ENCODE measurements at regions not wholly inside any gene's neighbourhood (a gene's known extent, or its start where the extent isn't known, plus 50 kb on each side); places are given as distances from the start of the nearest gene placed in this dataset.

- no peak for DNase-seq
- no peak for ATAC-seq
Measured at GRCh38 chr5:174374206-174374605, 328.7 kb downstream of the NSG2 start.

- no peak for ATAC-seq
- no peak for DNase-seq
Measured at GRCh38 chr5:174376056-174376455, 330.6 kb downstream of the NSG2 start.

GRCh38 chr5:174376726-174377373 lies 331.3 kb downstream of the NSG2 start:
- no peak for DNase-seq
- ATAC-seq = no peak

- no peak for DNase-seq
Measured at GRCh38 chr5:174378121-174378874, 332.8 kb downstream of the NSG2 start.

GRCh38 chr5:174380311-174380710 lies 334.8 kb downstream of the NSG2 start:
- ATAC-seq (no peak), DNase-seq (no peak)

More at GRCh38 chr5:174378121-174378874, 332.8 kb downstream of the NSG2 start:
- no peak for ATAC-seq

GRCh38 chr5:174381241-174381640 lies 335.7 kb downstream of the NSG2 start:
- DNase-seq = no peak

GRCh38 chr5:174383210-174384167 lies 338.0 kb downstream of the NSG2 start:
- DNase-seq (no peak), ATAC-seq (no peak)

More at GRCh38 chr5:174381241-174381640, 335.7 kb downstream of the NSG2 start:
- ATAC-seq = no peak

GRCh38 chr5:174384509-174384947 lies 339.0 kb downstream of the NSG2 start:
- DNase-seq (no peak), ATAC-seq (no peak)

- ATAC-seq (no peak), DNase-seq (no peak)
Measured at GRCh38 chr5:174386306-174386705, 338.1 kb upstream of the MSX2 start.

GRCh38 chr5:174386846-174387245 lies 337.5 kb upstream of the MSX2 start:
- DNase-seq (no peak), ATAC-seq (no peak)

GRCh38 chr5:174387448-174387847 lies 336.9 kb upstream of the MSX2 start:
- ATAC-seq = no peak

GRCh38 chr5:174392892-174393291 lies 331.5 kb upstream of the MSX2 start:
- ATAC-seq = no peak
- no peak for DNase-seq

More at GRCh38 chr5:174387448-174387847, 336.9 kb upstream of the MSX2 start:
- no peak for DNase-seq

- DNase-seq (no peak), ATAC-seq (no peak)
Measured at GRCh38 chr5:174396541-174396940, 327.8 kb upstream of the MSX2 start.

GRCh38 chr5:174397206-174397605 lies 327.2 kb upstream of the MSX2 start:
- ATAC-seq (no peak), DNase-seq (no peak)

GRCh38 chr5:174398171-174398570 lies 326.2 kb upstream of the MSX2 start:
- DNase-seq (no peak), ATAC-seq (no peak)

GRCh38 chr5:174399411-174399810 lies 325.0 kb upstream of the MSX2 start:
- ATAC-seq (no peak), DNase-seq (no peak)

GRCh38 chr5:174400461-174400860 lies 323.9 kb upstream of the MSX2 start:
- no peak for DNase-seq
- ATAC-seq = no peak

GRCh38 chr5:174401793-174402192 lies 322.6 kb upstream of the MSX2 start:
- no peak for ATAC-seq
- DNase-seq = no peak

GRCh38 chr5:174402222-174402812 lies 322.1 kb upstream of the MSX2 start:
- no peak for DNase-seq
- ATAC-seq = no peak

GRCh38 chr5:174404848-174405247 lies 319.5 kb upstream of the MSX2 start:
- ATAC-seq = no peak
- no peak for DNase-seq

GRCh38 chr5:174409070-174409469 lies 315.3 kb upstream of the MSX2 start:
- DNase-seq = no peak
- no peak for ATAC-seq

GRCh38 chr5:174409971-174410370 lies 314.4 kb upstream of the MSX2 start:
- ATAC-seq (no peak), DNase-seq (no peak)

Data from stimulated activated naive CD8-positive, alpha-beta T cell treated with anti-CD3 and anti-CD28 coated beads, Interleukin-15, Interleukin-2, amounts not matched to agents 100 U/mL and 50 U/mL, for 24 hours (primary cell).